ENCODE measurements at regions not wholly inside any gene's neighbourhood (a gene's known extent, or its start where the extent isn't known, plus 50 kb on each side); places are given as distances from the start of the nearest gene placed in this dataset.

- intact Hi-C loops (cut with micrococcal nuclease; ENCODE audit: unreplicated experiment): no loop called here
- CTCF ChIA-PET: no interaction called here
- TF ChIP-seq CTCF (conservative IDR thresholded peaks at IDR 0.05; ENCODE audit: low read depth, low read length): no peak
- no peak for TF ChIP-seq EZH2 (IDR thresholded peaks at IDR 0.05; ENCODE audit: borderline replicate concordance, low read depth, low read length, poor library complexity, severe bottlenecking)
- Histone ChIP-seq H3K27ac (ENCODE audit: low read depth, low read length, poor library complexity, severe bottlenecking) (no peak overlapping the region), H3K36me3 (ENCODE audit: insufficient read depth, low read length, poor library complexity, severe bottlenecking) (no peaks in the 10 kb centered on the region), H3K9me3 (ENCODE audit: low read depth, low read length, poor library complexity, severe bottlenecking) (no peaks in the 10 kb centered on the region), H3K4me1 (ENCODE audit: insufficient read depth, low read length, poor library complexity, severe bottlenecking) (peaks cover 11% of the 10 kb centered on the region), H3K4me3 (ENCODE audit: low read depth, low read length, poor library complexity, severe bottlenecking) (no peak overlapping the region), H3K27me3 (replicated peaks; ENCODE audit: insufficient read depth, low read depth, low read length, poor library complexity) (no peaks in the 10 kb centered on the region)
- no TSS peak for BruUV-seq (replicated peaks)
- peak; percentile 82 for DNase-seq (ENCODE audit: low spot score)
- POLR2A ChIA-PET (ENCODE audit: low non-redundant PET): no interaction called here
These were observed 389.1 kb downstream of the ENC1 start for GRCh38 chr5:74251141-74252035.

GRCh38 chr5:74250304-74251102 is 390.0 kb downstream of the ENC1 start:
- ChIA-PET CTCF (no interaction called here), POLR2A (ENCODE audit: low non-redundant PET) (no interaction called here)
- H3K4me1 ChIP-seq (ENCODE audit: insufficient read depth, low read length, poor library complexity, severe bottlenecking): peaks cover 11% of the 10 kb centered on the region
- no peak overlapping the region for H3K4me3 ChIP-seq (ENCODE audit: low read depth, low read length, poor library complexity, severe bottlenecking)
- no peak for TF ChIP-seq EZH2 (IDR thresholded peaks at IDR 0.05; ENCODE audit: borderline replicate concordance, low read depth, low read length, poor library complexity, severe bottlenecking)
- no peak for TF ChIP-seq CTCF (conservative IDR thresholded peaks at IDR 0.05; ENCODE audit: low read depth, low read length)
- H3K27me3 ChIP-seq (replicated peaks; ENCODE audit: insufficient read depth, low read depth, low read length, poor library complexity): no peaks in the 10 kb centered on the region
- no peak for DNase-seq (ENCODE audit: low spot score)
- no peak overlapping the region for H3K27ac ChIP-seq (ENCODE audit: low read depth, low read length, poor library complexity, severe bottlenecking)
- intact Hi-C loops (cut with micrococcal nuclease; ENCODE audit: unreplicated experiment): no loop called here
- no peaks in the 10 kb centered on the region for H3K36me3 ChIP-seq (ENCODE audit: insufficient read depth, low read length, poor library complexity, severe bottlenecking)
- no TSS peak for BruUV-seq (replicated peaks)
- no peaks in the 10 kb centered on the region for H3K9me3 ChIP-seq (ENCODE audit: low read depth, low read length, poor library complexity, severe bottlenecking)

- Histone ChIP-seq H3K36me3 (ENCODE audit: insufficient read depth, low read length, poor library complexity, severe bottlenecking) (no peaks in the 10 kb centered on the region), H3K27ac (ENCODE audit: low read depth, low read length, poor library complexity, severe bottlenecking) (no peak overlapping the region), H3K4me1 (ENCODE audit: insufficient read depth, low read length, poor library complexity, severe bottlenecking) (peaks cover 11% of the 10 kb centered on the region), H3K4me3 (ENCODE audit: low read depth, low read length, poor library complexity, severe bottlenecking) (no peak overlapping the region), H3K27me3 (replicated peaks; ENCODE audit: insufficient read depth, low read depth, low read length, poor library complexity) (no peaks in the 10 kb centered on the region), H3K9me3 (ENCODE audit: low read depth, low read length, poor library complexity, severe bottlenecking) (no peaks in the 10 kb centered on the region)
- intact Hi-C loops (cut with micrococcal nuclease; ENCODE audit: unreplicated experiment): no loop called here
- TF ChIP-seq CTCF (conservative IDR thresholded peaks at IDR 0.05; ENCODE audit: low read depth, low read length) (no peak), EZH2 (IDR thresholded peaks at IDR 0.05; ENCODE audit: borderline replicate concordance, low read depth, low read length, poor library complexity, severe bottlenecking) (no peak)
- BruUV-seq (replicated peaks): no TSS peak
- ChIA-PET POLR2A (ENCODE audit: low non-redundant PET) (no interaction called here), CTCF (no interaction called here)
- DNase-seq (ENCODE audit: low spot score): no peak
These were observed 392.0 kb downstream of the ENC1 start for GRCh38 chr5:74248576-74248975.
